ENCODE measurements at regions not wholly inside any gene's neighbourhood (a gene's known extent, or its start where the extent isn't known, plus 50 kb on each side); places are given as distances from the start of the nearest gene placed in this dataset.

DNA sequence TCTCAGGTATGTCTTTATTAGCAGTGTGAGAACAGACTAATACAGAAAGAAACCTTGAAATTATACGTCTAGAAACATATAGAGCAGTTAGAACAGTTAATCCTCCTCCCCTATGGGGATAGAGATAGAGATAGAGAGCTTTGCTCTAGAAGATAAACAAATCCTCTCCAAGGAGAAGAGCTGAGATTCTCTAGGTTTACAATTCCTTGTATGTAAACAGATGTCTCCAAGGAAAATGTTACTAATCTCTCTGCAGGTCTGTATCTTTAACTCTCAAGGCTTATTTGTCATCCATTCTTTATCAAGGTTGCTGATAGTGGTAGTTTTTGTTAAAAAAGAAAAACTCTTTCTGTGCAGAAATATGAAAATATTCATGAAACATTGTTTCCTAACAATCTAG lies 282.1 kb upstream of the GIMD1 start:
- Histone ChIP-seq H3K27me3 (no peaks in the 10 kb centered on the region), H3K4me1 (no peaks in the 10 kb centered on the region), H3K4me3 (no peak overlapping the region), H3K27ac (no peak overlapping the region), H3K9me3 (no peaks in the 10 kb centered on the region), H3K36me3 (replicated peaks in 1 of 2; ENCODE audit: insufficient read depth in 1 of 2, low read depth in 2 of 2) (no peaks in the 10 kb centered on the region)
- no peak for DNase-seq
- intact Hi-C loops (cut with DNase I), result no loop called here
- WGBS, 2 donors, result 23 to 33% methylated on average over 1 of the region's 1 CpG
- no peak for TF ChIP-seq POLR2A (IDR thresholded peaks at IDR 0.05)
- TF ChIP-seq, protein P1, sequence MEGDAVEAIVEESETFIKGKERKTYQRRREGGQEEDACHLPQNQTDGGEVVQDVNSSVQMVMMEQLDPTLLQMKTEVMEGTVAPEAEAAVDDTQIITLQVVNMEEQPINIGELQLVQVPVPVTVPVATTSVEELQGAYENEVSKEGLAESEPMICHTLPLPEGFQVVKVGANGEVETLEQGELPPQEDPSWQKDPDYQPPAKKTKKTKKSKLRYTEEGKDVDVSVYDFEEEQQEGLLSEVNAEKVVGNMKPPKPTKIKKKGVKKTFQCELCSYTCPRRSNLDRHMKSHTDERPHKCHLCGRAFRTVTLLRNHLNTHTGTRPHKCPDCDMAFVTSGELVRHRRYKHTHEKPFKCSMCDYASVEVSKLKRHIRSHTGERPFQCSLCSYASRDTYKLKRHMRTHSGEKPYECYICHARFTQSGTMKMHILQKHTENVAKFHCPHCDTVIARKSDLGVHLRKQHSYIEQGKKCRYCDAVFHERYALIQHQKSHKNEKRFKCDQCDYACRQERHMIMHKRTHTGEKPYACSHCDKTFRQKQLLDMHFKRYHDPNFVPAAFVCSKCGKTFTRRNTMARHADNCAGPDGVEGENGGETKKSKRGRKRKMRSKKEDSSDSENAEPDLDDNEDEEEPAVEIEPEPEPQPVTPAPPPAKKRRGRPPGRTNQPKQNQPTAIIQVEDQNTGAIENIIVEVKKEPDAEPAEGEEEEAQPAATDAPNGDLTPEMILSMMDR (IDR thresholded peaks at IDR 0.05), result no peak
- no peak for ATAC-seq

DNA sequence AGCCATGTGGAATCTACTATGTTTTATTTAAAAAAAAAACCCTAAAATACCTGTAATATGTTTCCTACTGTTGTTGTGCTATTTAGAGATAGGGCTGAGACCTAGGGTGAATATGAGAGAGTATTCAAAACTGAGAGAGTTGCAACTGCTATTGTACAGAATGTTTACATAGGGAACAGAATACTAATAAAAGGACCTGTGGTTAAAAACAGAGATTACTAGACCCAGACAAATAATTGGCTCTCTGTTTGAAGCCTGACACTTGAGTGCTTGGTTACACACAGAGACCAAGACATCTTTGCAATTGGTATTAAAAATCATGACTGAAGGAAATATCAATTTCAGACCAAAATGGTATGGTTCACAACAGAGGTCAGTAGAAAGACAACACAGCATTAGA lies 278.9 kb upstream of the GIMD1 start:
- no peak for ATAC-seq
- intact Hi-C loops (cut with DNase I), result no loop called here
- H3K4me1 ChIP-seq, result no peaks in the 10 kb centered on the region

DNA sequence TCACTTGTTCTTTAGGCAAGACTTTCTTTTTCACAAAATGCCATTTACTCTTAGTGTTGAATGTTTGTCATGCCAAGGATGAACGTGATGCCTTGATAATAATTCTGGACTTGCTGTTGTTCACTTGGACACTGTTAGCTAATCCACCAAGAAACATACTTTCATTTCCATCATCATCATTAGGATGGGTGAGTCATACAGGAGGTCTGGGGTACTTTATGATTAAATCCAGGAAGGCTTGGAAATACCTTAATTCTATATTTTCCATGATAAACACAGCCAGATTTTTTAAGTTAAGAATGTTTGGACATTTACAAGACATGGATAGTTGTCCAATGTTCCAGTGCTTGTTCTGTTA lies 260.7 kb upstream of the GIMD1 start:
- ATAC-seq, result no peak
- no peak for DNase-seq
- H3K4me1 ChIP-seq, result no peaks in the 10 kb centered on the region
- H3K9me3 ChIP-seq, result no peaks in the 10 kb centered on the region
- H3K27me3 ChIP-seq, result no peaks in the 10 kb centered on the region
- H3K36me3 ChIP-seq (replicated peaks in 1 of 2; ENCODE audit: insufficient read depth in 1 of 2, low read depth in 2 of 2), result no peaks in the 10 kb centered on the region
- TF ChIP-seq, protein P1 (IDR thresholded peaks at IDR 0.05), result no peak
- TF ChIP-seq POLR2A (IDR thresholded peaks at IDR 0.05), result no peak
- no peak overlapping the region for H3K4me3 ChIP-seq
- no peak overlapping the region for H3K27ac ChIP-seq
- 16 to 24% methylated on average over 1 of the region's 1 CpG for WGBS, 2 donors
- intact Hi-C loops (cut with DNase I), result no loop called here

More for the DNA sequence above, 278.9 kb upstream of the GIMD1 start:
- Histone ChIP-seq H3K27me3 (no peaks in the 10 kb centered on the region), H3K9me3 (no peaks in the 10 kb centered on the region), H3K36me3 (replicated peaks in 1 of 2; ENCODE audit: insufficient read depth in 1 of 2, low read depth in 2 of 2) (no peaks in the 10 kb centered on the region), H3K27ac (no peak overlapping the region), H3K4me3 (no peak overlapping the region)
- TF ChIP-seq, protein P1 (IDR thresholded peaks at IDR 0.05), result no peak
- TF ChIP-seq POLR2A (IDR thresholded peaks at IDR 0.05), result no peak
- no peak for DNase-seq

DNA sequence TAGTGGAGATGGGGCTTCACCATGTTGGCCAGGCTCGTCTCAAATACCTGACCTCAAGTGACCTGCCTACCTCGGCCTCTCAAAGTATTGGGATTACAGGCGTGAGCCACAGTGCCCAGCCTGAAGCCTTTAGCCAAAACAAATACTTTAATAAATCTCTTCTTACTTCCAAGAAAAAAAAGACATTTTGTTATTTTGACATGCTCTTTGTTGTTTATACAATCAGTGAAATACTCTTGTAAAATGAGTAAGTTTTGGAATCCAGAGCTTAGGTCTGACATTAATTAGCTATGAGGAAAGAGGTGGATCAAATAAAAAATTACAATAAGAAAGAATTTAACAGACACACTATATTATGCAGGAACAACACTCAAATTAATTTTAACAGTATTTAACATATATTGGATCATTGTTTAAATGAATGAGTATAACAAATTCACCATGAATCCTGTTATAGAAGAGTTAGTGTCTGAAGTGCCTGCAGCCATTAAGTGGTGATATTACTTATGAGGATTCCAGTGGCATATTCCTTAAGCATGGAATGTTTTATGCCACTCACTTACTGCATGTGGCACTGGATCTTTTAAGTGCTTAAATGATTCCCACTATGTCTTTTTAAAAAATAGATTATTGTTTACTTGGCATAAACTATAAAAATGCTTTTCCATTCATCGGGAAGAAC lies 260.1 kb upstream of the GIMD1 start:
- no peaks in the 10 kb centered on the region for H3K36me3 ChIP-seq (replicated peaks in 1 of 2; ENCODE audit: insufficient read depth in 1 of 2, low read depth in 2 of 2)
- TF ChIP-seq, protein P1 (IDR thresholded peaks at IDR 0.05), result no peak
- TF ChIP-seq POLR2A (IDR thresholded peaks at IDR 0.05), result no peak
- DNase-seq (no peak), ATAC-seq (no peak)
- 54 to 59% methylated on average over 4 of the region's 4 CpGs for WGBS, 2 donors
- intact Hi-C loops (cut with DNase I), result no loop called here
- no peak overlapping the region for H3K4me3 ChIP-seq
- H3K27ac ChIP-seq, result no peak overlapping the region
- H3K4me1 ChIP-seq, result no peaks in the 10 kb centered on the region
- no peaks in the 10 kb centered on the region for H3K9me3 ChIP-seq
- H3K27me3 ChIP-seq, result no peaks in the 10 kb centered on the region

DNA sequence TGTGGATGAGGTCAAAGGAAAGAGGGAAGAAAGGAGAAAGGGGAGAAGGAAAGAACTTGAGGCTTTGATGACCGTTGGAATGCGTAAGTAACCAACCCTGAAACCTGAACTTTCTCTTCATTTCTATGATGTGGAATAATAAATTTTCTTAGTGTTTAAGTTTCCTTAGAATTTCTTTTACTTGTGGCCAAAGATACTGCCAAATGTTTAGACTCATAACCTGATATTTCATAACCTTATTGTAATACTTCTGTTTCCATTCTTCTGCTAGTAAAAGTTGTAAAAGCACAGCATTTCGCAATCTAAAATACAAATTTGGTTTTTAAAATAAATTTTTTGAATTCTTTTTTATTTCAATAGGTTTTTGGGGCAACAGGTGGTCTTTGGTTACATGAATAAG lies 258.5 kb upstream of the GIMD1 start:
- Histone ChIP-seq H3K27me3 (no peaks in the 10 kb centered on the region), H3K9me3 (no peaks in the 10 kb centered on the region), H3K36me3 (replicated peaks in 1 of 2; ENCODE audit: insufficient read depth in 1 of 2, low read depth in 2 of 2) (no peaks in the 10 kb centered on the region), H3K4me1 (no peaks in the 10 kb centered on the region), H3K27ac (no peak overlapping the region), H3K4me3 (no peak overlapping the region)
- DNase-seq (no peak), ATAC-seq (no peak)
- intact Hi-C loops (cut with DNase I), result no loop called here
- WGBS, 2 donors, result 72 to 76% methylated on average over 3 of the region's 3 CpGs
- no peak for TF ChIP-seq POLR2A (IDR thresholded peaks at IDR 0.05)
- TF ChIP-seq, protein P1 (IDR thresholded peaks at IDR 0.05), result no peak
